Fibroblast of gingiva (primary cell): ENCODE measurements at regions not wholly inside any gene's neighbourhood (a gene's known extent, or its start where the extent isn't known, plus 50 kb on each side); places are given as distances from the start of the nearest gene placed in this dataset.
"Not testable (repeated sequence)": the region's sequence is repeated elsewhere in the genome, so short reads cannot be mapped to it uniquely, and the experiment has no call there.

Experiments used
- DNase-seq: peaks from one replicate; pipeline ENCODE4 v3.0.0-alpha.2; 2011; ENCODE audit warnings: low read depth

DNA sequence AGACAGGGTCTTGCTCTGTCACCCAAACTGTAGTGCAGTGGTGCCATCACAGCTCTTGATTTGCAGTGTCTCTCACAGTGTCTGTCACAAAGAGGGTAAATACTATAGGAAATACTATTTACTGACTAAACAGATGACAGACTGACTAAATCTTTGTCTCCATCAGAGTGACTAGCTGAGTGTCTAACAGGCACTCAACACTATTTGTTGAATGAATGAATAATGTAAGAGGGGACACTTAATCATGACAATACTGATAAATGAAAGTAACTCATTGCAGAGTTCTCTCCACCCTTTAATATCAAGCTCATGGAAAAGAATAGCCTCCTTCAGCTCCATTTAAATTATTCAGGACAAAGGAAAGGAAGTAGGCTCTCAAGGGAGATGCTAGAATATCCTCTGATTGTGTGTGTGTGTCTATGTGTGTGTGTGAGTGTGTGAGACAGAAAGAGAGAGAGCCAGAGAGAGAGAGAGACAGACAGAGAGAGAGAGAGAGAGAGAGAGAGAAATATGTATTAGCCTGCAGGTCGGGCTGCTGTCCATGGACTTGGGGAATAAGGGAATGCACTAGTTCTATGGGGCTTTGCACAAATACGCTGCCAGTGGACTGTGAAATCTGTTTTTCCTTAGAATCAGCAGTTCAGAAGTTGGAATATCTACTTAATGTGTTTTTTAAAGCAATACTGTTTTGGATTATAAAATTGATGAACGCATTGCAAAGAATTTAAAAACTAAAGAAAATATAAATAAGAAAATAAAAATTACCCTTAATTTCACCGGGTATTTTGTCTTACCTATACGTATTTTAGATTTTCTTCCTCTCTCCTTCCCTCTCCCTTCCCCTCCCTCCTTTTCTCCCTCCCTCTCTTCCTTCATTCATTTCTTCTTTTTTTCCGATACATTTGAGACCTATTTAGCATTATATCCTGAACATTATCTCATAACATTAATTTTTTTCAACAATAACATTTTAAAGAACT, 132.9 kb upstream of the LRIG1 start:
- DNase-seq: peak; percentile 9

DNA sequence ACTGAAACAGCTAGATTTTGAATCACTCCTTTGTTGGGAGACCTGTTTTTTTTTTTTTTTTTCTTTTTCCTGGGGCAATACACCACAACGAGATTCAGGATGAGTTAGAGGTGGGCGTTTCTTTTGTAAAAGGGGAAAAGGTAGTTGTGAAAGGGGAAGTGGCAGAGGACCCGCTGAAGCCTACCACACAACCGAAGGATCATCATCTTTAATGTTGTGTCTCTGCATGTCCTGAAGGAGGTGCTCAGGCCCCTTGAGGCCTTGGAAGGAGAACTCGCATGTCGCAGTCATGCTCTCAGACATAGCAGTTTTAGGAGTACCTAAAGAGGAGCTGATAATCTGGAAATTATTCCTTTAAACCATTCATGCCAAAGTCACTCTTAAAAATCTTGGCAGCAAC, 137.9 kb upstream of the LRIG1 start:
- DNase-seq: no peak

DNA sequence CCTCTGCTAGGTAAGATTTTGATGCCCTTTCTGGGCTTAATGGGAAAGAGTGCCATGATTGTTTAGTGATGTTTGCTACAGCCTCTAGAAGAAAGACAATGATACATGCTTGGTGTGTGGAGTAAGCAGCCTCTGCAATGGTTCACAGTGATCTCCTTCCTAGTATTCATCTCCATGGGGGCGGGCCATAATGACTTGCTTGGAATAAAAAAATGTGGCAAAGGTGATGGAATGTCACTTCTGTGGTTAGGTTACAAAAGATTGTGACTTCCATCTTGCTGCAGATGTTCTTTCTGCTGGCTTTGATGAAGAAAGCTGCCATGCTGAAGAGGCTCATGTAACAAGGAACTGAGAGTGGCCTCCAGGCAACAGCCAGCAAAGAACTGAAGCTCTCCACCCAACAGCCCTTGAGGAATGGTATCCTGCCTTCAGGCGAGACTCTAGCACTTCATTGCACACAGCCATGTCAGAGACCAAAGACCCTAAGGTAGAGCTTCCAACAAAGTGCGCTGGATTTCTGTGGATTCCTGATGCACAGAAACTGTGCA, 139.1 kb upstream of the LRIG1 start:
- DNase-seq: peak; percentile 27

DNA sequence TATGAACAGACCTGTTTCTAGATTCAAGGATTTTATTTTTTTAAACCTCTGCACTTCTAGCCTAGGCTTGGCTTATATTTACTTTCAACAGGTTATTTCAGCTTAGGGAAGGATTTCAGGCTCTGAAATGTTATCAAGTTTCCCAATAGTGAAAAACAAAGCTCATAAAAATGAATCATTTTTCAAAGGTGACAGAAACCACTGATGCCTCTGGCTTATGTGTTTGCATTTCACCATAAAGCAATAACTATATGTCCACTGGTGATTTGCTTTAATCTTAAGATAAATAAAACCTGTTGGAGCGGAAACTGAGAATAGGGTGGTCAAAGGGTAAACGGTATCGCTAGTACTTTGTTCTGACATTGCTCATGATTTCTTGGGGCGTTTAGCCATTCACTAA, 141.2 kb upstream of the LRIG1 start:
- DNase-seq: no peak

DNA sequence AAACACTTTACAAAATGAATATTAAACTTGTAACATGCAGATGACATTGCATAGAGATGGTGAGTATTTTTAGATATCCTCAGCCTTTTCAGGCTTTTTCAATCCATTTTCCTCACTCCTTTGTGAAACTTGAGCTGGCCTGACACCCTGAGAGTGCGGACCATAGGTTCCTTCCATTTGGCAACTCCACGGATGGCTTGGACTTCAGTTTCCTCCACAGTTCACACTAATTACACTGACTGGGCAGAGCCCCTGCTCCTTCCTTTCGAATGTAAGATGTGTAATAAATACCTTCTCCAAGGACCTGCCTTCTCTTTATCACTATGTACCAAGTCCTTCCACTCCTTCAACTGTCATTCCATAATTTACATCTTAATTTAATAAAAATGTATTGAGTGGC, 141.7 kb upstream of the LRIG1 start:
- DNase-seq: no peak

DNA sequence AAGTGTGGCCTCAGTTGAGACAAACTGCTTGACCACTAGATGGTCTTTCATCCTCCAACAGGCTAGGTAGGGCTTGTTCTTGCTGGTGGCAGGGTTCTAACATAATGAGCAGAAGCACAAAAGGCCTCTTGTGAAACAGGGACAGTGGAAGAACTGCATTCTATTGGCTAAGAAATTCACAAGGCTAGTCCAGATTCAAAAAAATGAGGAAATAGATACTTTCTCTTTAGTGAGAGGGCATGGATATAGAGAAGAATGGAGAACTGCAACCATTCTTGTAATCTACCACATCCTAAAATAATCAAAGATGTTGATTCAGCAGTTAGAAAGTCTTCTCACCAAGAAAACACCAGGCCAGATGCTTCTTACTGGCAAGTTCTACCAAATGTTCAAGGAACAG, 143.7 kb upstream of the LRIG1 start:
- DNase-seq: no peak

DNA sequence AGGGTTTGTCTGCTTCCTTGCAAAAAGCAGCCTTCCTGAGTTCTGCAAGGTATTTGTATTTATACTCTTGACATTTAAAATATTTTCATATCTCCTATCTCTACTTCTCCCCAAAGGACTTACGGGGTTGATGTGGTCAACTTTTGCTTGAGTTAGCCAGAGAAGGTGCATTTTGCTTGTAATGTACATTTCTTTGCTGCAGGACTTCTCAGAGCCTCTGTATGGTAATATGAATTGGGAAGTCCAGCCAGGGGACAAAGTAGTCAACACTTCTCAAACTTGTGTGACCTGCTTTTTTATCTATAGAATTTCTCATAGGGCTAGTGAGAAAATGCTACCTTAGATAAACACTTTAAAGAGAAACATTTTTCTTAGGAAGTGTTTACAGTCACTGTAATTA, 148.2 kb upstream of the LRIG1 start:
- no peak for DNase-seq

DNA sequence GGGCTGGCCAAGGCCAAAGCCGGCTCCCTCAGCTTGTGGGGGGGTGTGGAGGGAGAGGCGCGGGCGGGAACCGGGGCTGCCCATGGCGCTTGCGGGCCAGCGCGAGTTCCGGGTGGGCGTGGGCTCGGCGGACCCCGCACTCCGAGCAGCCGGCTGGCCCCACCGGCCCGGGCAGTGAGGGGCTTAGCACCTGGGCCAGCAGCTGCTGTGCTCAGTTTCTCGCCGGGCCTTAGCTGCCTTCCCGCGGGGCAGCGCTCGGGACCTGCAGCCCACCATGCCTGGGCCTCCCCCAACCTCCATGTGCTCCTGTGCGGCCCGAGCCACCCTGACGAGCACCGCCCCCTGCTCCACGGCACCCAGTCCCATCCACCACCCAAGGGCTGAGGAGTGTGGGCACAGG, 150.7 kb upstream of the LRIG1 start:
- not testable (repeated sequence) for DNase-seq

DNA sequence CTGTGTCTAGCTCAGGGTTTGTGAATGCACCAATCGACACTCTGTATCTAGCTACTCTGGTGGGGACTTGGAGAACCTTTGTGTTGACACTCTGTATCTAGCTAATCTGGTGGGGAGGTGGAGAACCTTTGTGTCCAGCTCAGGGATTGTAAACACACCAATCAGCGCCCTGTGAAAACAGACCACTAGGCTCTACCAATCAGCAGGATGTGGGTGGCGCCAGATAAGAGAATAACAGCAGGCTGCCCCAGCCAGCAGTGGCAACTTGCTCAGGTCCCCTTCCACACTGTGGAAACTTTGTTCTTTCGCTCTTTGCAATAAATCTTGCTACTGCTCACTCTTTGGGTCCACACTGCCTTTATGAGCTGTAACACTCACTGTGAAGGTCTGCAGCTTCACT, 151.3 kb upstream of the LRIG1 start:
- not testable (repeated sequence) for DNase-seq

DNA sequence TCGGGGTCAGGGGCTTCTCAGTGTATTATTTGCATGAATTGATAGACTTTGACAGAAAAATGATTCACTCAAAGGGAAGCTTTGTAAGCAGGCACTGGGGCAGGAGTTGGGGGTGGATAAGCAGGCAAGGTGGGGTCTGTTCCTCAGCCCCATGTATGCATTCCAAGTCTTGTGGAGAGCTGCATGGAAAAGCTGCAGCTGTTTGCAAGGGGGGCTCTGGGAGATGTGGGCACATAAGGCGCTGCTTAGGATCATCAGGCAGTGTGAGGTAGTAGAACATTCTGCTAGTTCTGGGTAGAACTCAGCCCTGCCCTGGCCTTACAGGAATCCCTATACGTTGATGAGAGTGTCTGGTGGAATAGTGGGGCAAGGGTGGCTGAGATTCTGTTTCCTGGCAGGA, 154.2 kb upstream of the LRIG1 start:
- DNase-seq: no peak

DNA sequence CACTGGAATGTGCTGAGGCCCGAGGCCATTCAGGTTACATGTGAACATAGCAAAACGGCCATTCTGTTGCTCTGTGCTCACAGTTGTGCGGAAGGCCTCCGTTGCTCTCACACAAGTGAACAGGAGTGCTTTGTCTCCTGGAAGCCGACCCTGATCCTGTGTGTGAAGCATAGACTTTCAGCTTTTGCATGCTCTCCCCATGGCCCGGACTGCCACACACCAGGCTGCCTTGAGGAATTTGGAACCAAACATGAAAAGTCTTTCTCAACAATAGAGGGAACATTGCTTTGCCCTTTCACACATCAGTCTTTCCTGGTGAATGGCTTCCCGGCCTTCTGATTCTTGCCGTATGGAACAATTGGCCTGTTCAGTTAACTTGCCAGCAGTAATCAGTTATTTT, 154.8 kb upstream of the LRIG1 start:
- DNase-seq: no peak

DNA sequence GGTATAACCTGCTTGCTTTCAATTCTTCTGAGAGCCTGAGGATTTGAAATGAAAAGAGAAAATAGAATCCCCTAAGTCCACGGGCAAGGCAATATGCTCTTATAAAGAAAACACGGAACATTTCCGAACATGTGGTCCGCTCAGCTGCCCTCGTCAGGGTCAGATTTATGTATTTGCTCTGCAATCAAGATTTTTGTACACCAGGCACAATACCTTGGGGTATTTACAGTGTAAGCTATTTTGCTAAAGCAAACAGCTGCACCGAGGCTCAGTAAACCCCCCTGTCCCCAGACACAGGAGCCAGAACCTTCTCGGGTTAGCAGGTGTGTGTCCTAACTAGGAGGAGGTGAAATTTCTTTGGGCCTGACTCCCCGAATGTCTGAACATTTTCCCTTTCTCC, 155.8 kb upstream of the LRIG1 start:
- DNase-seq: no peak

DNA sequence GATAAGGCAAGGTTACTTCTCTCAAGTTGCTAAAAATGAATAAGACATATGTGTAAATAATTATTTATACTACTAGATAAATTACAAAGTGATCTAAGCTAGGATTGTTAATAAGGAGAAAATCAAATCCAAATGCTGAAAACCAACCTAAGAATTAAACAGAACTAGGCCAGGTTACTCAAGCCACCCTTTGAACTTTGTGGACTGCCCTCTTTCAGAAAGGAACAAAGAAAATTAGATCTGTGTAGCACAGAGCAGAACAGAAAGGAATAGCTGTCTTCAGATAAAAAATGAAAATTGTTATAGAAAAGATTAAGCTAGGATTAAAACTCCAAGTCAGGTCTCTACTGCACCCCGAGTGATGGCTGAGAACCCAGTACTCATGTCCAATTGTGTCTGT, 158.2 kb upstream of the LRIG1 start:
- no peak for DNase-seq

DNA sequence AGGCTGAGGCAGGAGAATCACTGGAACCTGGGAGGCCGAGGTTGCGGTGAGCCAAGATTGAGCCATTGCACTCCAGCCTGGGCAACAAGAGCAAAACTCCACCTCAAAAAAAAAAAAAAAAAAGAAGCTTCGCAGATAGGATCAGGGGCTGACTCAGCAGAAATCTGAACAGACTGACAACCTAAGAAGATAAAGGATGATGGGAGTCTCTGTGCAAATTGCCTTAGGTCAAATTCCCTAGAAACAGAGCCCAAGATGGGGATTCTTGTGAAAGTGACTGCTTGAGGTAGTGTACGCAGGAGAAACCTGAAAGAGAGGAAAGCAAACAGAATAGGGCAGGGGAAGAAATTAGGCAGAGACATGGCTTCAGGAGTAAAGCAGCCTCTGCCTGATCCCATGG, 160.8 kb upstream of the LRIG1 start:
- DNase-seq: no peak

DNA sequence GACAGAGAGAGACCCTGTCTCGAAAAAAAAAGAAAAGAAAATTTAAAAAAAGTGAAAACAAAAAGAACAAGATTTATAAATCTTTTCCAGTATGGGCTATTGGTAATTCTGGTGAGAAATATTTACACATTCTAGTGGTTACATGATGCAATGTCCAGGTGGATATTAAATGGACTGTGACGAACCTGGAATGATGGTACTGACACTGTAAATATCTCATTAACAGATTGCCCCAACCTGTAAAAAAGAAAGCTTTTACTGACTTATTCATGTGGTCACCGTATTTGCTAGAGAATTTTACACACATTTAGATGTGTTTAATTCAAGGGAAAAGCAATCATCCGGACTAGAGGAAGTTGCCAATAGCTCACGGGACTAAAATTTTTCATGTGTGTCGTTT, 162.1 kb upstream of the LRIG1 start:
- DNase-seq: no peak

DNA sequence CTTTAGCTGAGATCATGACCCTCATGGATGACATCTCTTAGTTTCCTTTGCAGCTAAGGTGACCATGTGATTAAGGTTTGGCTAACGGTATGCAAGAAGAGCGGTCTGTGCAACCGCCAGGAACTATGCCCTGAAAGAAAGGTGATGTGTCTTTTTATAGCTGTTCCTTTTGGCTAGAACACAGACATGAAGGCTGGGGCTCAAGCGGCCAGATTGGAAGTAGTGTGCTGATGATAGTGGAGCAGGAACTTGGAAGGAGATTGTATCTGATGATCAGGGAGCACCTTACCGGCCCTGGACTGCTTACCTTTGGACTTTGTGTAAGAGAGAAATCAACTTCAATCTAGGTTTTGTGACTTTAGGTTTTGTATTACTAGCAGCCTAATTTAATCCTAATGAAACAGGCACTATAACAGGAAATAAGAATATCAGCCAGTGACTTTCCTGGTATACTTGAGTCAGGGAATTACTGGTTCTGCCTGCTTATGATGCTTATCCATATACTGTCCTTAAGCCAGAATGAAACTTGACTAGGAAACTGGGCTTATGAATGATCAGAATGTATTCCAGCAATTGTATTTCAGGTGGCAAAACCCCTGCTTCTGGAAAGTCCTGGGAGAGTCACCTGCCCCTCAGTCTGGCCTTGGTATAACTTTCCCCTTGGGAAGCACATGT, 164.3 kb upstream of the LRIG1 start:
- no peak for DNase-seq

DNA sequence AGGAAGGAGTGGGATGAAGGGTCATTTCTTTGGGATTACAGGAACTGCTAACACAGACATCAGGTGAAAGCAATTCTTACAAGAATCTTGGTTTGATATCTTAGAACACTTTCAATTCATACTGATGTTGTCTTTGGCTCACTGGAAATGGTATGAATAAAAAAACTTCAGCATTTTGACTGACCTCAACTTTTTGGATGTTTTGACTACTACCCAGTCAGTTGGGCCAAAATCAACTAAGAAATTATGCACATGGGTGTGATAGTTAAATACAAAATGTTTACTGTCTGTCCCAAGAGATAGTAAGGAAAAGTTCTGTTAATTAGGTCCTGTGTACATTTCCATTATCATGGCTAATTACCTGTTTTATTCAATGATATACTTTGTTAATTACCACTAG, 165.5 kb upstream of the LRIG1 start:
- DNase-seq: no peak

DNA sequence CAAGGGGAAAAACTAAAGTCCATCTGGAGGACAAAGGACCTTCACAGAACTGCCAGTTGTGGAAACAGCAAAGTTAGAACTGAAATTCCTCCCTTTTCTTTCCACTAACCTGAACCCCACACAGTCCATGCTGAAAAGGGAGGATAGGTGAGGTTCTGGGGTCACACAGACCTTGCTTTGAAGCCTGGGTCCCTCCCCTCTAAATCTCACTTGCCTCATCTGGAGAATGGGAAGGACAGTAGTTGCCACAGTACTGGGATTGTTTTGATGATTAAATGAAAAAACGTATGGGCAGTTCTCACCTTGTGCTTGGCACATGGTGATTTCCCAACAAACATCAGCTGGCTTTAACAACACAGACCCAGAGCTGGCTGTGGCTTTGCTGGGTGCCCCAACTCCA, 166.4 kb upstream of the LRIG1 start:
- DNase-seq: no peak

DNA sequence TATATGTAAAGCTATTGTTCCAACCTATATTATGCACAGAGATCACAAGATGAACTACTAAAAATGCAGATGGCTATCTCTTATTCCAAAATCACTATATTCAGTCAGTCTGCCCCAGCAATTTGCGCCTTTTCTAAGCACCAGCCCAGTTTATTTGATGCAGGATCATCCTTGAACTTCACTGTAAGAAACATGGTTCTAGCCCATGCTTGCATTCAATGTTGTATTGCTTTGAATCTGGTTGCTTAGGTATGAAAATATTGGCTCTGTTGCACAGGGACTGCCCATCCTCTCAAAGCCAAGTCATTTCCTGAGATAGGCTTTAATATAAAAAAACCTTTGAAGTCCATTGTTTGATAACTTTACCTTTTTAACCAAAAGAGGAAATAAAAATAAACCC, 170.5 kb upstream of the LRIG1 start:
- no peak for DNase-seq

DNA sequence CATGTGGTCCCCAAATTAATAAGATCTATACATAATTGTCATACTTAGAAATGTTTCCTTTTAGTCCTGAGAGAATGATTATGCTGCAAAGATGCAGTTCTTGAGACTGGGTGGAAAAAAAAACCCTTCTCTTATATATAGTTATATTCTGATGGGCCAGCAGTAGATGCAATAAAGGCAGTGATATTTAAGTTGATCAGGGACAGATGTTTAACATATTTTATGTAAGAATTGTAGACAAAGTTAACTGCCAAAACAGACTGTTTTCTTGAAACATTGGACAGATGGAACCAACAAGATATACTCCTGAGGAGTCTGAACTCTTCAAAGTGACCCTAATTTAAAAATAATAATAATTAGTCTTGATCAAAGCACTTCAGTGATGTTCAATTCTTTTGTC, 172.0 kb upstream of the LRIG1 start:
- no peak for DNase-seq

DNA sequence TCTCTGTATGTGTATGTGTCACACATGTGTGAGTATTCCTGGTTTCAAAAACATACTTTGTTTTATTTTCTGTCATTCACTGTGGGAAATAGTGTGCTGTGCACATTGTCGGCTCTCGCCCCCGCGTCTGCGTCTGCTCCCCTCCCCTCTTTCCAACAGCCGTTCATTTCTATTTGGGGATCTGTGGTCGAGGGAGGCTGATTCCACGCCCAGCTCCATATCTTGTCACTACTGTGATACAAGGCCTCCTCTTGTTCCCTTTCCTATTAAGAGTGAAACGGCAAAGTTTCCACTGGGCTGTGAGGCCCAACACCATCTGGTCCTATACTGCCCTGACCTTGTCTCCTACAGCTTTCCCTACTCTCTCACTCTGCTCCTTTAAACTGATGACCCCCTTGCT, 172.5 kb upstream of the LRIG1 start:
- DNase-seq: no peak

DNA sequence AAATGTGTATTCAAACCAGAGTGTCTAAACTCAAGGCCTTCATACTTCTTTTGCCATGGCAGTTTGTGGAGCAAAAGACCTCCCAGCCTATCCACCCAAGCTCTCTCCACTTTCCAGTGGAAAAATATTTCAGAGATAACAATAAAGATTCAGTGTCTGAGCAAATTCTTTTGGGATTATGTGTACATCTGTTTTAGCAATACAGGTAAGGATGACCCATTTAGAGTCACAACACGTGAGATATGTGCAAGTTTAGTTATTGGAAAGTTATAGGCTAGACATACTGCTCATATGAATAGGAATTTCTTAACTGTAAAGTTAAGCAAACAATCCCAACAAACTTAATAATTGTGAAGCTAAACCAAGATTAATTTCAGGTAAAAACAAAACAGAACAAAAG, 174.5 kb upstream of the LRIG1 start:
- DNase-seq: no peak

DNA sequence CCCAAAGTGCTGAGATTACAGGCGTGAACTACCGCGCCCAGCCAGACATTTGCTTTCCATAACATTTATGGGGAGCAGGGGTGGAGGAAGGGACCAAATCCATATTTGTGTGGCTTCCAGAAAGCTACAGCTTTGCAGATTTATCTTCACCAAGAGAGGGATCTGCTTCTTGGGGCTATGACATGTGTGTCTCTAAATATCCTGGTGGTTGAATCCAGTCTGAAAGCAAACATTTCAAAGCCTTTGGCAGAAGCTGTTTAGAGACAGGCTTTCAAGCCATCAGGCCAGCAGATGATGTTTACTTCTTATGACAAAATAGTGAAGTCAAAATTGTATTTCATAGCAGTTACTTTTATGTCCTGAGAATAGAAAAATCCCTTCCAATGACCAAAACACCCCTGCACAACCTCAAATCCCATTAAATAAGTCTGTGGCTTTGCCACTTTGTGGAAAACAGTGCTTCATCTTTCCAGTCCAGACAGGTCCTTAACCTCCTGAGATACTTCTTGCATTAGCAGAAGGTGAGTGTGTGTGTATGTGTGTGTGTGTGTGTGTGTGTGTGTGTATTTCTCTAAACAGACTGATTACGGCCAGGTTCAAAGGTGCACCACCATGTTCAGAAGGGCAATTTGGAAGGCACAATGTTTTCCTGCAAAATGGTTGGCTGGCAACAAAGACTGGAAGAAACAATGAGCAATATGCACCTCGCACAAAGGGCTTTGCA, 191.4 kb upstream of the LRIG1 start:
- DNase-seq: no peak
